GM23338 (cell line): ENCODE measurements at regions not wholly inside any gene's neighbourhood (a gene's known extent, or its start where the extent isn't known, plus 50 kb on each side); places are given as distances from the start of the nearest gene placed in this dataset.

Experiments used
- ATAC-seq: fragments of 200-7000 bp; cut with Tn5 transposase; 3 replicates; pipeline ENCODE4 v1.9.1; 2020
- DNase-seq: peaks from one replicate; pipeline ENCODE4 v3.0.0-alpha.2; 2015; ENCODE audit warnings: low spot score
- H2AFZ ChIP-seq: fragments of 200-600 bp; sonication (generic); 2 replicates; pipeline ENCODE4 v1.8.0; 2016; ENCODE audit warnings: antibody characterized with exemption, mild to moderate bottlenecking, moderate library complexity
- H3F3A ChIP-seq: fragments of 200-600 bp; sonication (generic); replicated peaks from 2 replicates; pipeline ENCODE4 v1.8.0; 2017; ENCODE audit warnings: antibody characterized with exemption, mixed run types, low read depth
- H3K27ac ChIP-seq: fragments of 200-600 bp; sonication (generic); 2 replicates; pipeline ENCODE4 v1.6.1; 2016; ENCODE audit warnings: low read depth
- H3K27me3 ChIP-seq: fragments of 200-600 bp; sonication (generic); 2 replicates; pipeline ENCODE4 v1.8.0; 2016; ENCODE audit warnings: mild to moderate bottlenecking, mixed run types, moderate library complexity; ENCODE audit not compliant: insufficient read depth
- H3K36me3 ChIP-seq: fragments of 200-600 bp; sonication (generic); 2 replicates; pipeline ENCODE4 v1.8.0; 2016; ENCODE audit warnings: mild to moderate bottlenecking; ENCODE audit not compliant: insufficient read depth
- H3K4me1 ChIP-seq: fragments of 200-600 bp; sonication (generic); 2 replicates; pipeline ENCODE4 v1.8.0; 2016; ENCODE audit warnings: mild to moderate bottlenecking, moderate library complexity; ENCODE audit not compliant: insufficient read depth
- H3K4me2 ChIP-seq: fragments of 200-600 bp; sonication (generic); 2 replicates; pipeline ENCODE4 v1.7.1; 2017; ENCODE audit warnings: mixed run types
- H3K4me3 ChIP-seq: fragments of 200-600 bp; sonication (generic); 2 replicates; pipeline ENCODE4 v1.6.1; 2016; ENCODE audit warnings: mixed run types
- H3K79me2 ChIP-seq: fragments of 200-600 bp; sonication (generic); replicated peaks from 2 replicates; pipeline ENCODE4 v1.8.0; 2017; ENCODE audit warnings: mild to moderate bottlenecking; ENCODE audit not compliant: insufficient read depth
- H3K9me2 ChIP-seq: fragments of 200-600 bp; sonication (generic); 2 replicates; pipeline ENCODE4 v1.8.0; 2017; ENCODE audit not compliant: insufficient read depth
- H4K20me1 ChIP-seq: fragments of 200-600 bp; sonication (generic); replicated peaks from 2 replicates; pipeline ENCODE4 v1.8.0; 2017; ENCODE audit warnings: mild to moderate bottlenecking; ENCODE audit not compliant: insufficient read depth
- H3K27ac Mint-ChIP-seq: 2 replicates; pipeline ENCODE4 v1.8.0; 2020; ENCODE audit warnings: inconsistent platforms, mild to moderate bottlenecking, moderate library complexity, mixed read lengths
- H3K27me3 Mint-ChIP-seq: 3 replicates; pipeline ENCODE4 v1.8.0; 2022; ENCODE audit warnings: low read depth, mild to moderate bottlenecking, moderate library complexity, mixed read lengths, inconsistent platforms; ENCODE audit not compliant: insufficient read depth, poor library complexity
- H3K36me3 Mint-ChIP-seq: 3 replicates; pipeline ENCODE4 v1.8.0; 2021; ENCODE audit warnings: low read depth, mild to moderate bottlenecking, inconsistent platforms, moderate library complexity, mixed read lengths
- H3K4me1 Mint-ChIP-seq: 3 replicates; pipeline ENCODE4 v1.8.0; 2020; ENCODE audit warnings: mild to moderate bottlenecking, inconsistent platforms, mixed read lengths
- H3K4me3 Mint-ChIP-seq: 3 replicates; pipeline ENCODE4 v1.8.0; 2021; ENCODE audit warnings: moderate library complexity, mild to moderate bottlenecking, inconsistent platforms, mixed read lengths
- H3K9me3 Mint-ChIP-seq: 3 replicates; pipeline ENCODE4 v1.8.0; 2020; ENCODE audit warnings: moderate library complexity, mild to moderate bottlenecking, inconsistent platforms, mixed read lengths
- CREB1 ChIP-seq: fragments of 250-450 bp; sonication (Bioruptor Pico); IDR thresholded peaks from 2 replicates; pipeline ENCODE4 v1.5.0; 2020; ENCODE audit warnings: low read depth, mild to moderate bottlenecking, moderate library complexity
- CTCF ChIP-seq, 2 experiments: fragments of 200-600 bp in 1 of 2; sonication (generic) in 1 of 2; conservative IDR thresholded peaks; 2 replicates each; pipeline versions ENCODE4 v1.5.1 to v1.6.1; 2016 to 2017; ENCODE audit warnings: antibody characterized with exemption in 2 of 2, low read depth in 2 of 2, mild to moderate bottlenecking in 2 of 2, moderate library complexity in 1 of 2
- ETS1 ChIP-seq: IDR thresholded peaks from 2 replicates; pipeline ENCODE4 v1.6.1; 2016; ENCODE audit warnings: antibody characterized with exemption
- EZH2 ChIP-seq: fragments of 200-600 bp; sonication (generic); IDR thresholded peaks from one replicate; pipeline ENCODE4 v1.8.0; 2017; ENCODE audit warnings: antibody characterized with exemption, mild to moderate bottlenecking, low read depth; ENCODE audit not compliant: unreplicated experiment
- EZH2phosphoT487 ChIP-seq: fragments of 200-600 bp; sonication (generic); IDR thresholded peaks from one replicate; pipeline ENCODE4 v1.8.1; 2018; ENCODE audit warnings: antibody characterized with exemption; ENCODE audit not compliant: unreplicated experiment
- JUNB ChIP-seq: IDR thresholded peaks from one replicate; pipeline ENCODE4 v1.6.1; 2016; ENCODE audit warnings: antibody characterized with exemption; ENCODE audit not compliant: unreplicated experiment
- NANOG ChIP-seq: IDR thresholded peaks from 2 replicates; pipeline ENCODE4 v1.6.1; 2016; ENCODE audit warnings: antibody characterized with exemption, borderline replicate concordance
- POLR2AphosphoS5 ChIP-seq: IDR thresholded peaks from 2 replicates; pipeline ENCODE4 v1.6.1; 2016; ENCODE audit warnings: antibody characterized with exemption, low read depth
- REST ChIP-seq: IDR thresholded peaks from one replicate; pipeline ENCODE4 v1.6.1; 2018; ENCODE audit warnings: antibody characterized with exemption; ENCODE audit not compliant: unreplicated experiment
- STAT1 ChIP-seq: IDR thresholded peaks from one replicate; pipeline ENCODE4 v1.6.1; 2016; ENCODE audit warnings: antibody characterized with exemption; ENCODE audit not compliant: unreplicated experiment
- ZNF114 ChIP-seq: fragments of 250-450 bp; sonication (Bioruptor Pico); IDR thresholded peaks from 2 replicates; pipeline ENCODE4 v1.5.0; 2020; ENCODE audit warnings: mild to moderate bottlenecking, moderate library complexity
- ZNF331 ChIP-seq: fragments of 250-450 bp; sonication (Bioruptor Pico); IDR thresholded peaks from 2 replicates; pipeline ENCODE4 v1.5.0; 2020; ENCODE audit warnings: low read depth, mild to moderate bottlenecking, moderate library complexity
- ZNF462 ChIP-seq: fragments of 250-450 bp; sonication (Bioruptor Pico); IDR thresholded peaks from 2 replicates; pipeline ENCODE4 v1.5.0; 2020; ENCODE audit warnings: mild to moderate bottlenecking, moderate library complexity

GRCh38 chr18:70645971-70646370, 357.1 kb downstream of the SOCS6 start (continued):
- TF ChIP-seq CTCF (conservative IDR thresholded peaks at IDR 0.05; ENCODE audit: low read depth in 2 of 2), result no peak
- no peak for TF ChIP-seq NANOG
- no peak for TF ChIP-seq EZH2phosphoT487
- no peak for TF ChIP-seq CREB1 (CRISPR knock-in tag)

- H3K9me3 Mint-ChIP-seq, result peaks cover 97% of the 10 kb centered on the region
- no peaks in the 10 kb centered on the region for H3K9me2 ChIP-seq
- H3K27ac ChIP-seq, result no peak overlapping the region
- H3F3A ChIP-seq, result no peaks in the 10 kb centered on the region
- no peaks in the 10 kb centered on the region for H4K20me1 ChIP-seq
- no peak overlapping the region for H2AFZ ChIP-seq
- no peaks in the 10 kb centered on the region for H3K27me3 Mint-ChIP-seq
- no peak overlapping the region for H3K27ac Mint-ChIP-seq
- H3K27me3 ChIP-seq, result no peaks in the 10 kb centered on the region
- H3K4me3 ChIP-seq, result no peak overlapping the region
- no peaks in the 10 kb centered on the region for H3K79me2 ChIP-seq
- peaks cover 36% of the 10 kb centered on the region; the same call in 2 of the 3 replicates for H3K36me3 Mint-ChIP-seq
- no peaks in the 10 kb centered on the region for H3K4me1 ChIP-seq
- H3K4me3 Mint-ChIP-seq, result no peak overlapping the region
- H3K4me1 Mint-ChIP-seq, result no peaks in the 10 kb centered on the region
- ATAC-seq, result no peak
- DNase-seq, result no peak
- H3K36me3 ChIP-seq, result peaks cover 14% of the 10 kb centered on the region
- no peak overlapping the region for H3K4me2 ChIP-seq
- no peak for TF ChIP-seq EZH2
- TF ChIP-seq ZNF331 (CRISPR knock-in tag), result no peak
- TF ChIP-seq ETS1, result no peak
- TF ChIP-seq JUNB, result no peak
- no peak for TF ChIP-seq EZH2phosphoT487
- no peak for TF ChIP-seq POLR2AphosphoS5
- no peak for TF ChIP-seq STAT1
- no peak for TF ChIP-seq NANOG
- TF ChIP-seq REST, result no peak
- no peak for TF ChIP-seq ZNF462
- TF ChIP-seq ZNF114, result no peak
Observed at GRCh38 chr18:70643812-70644211, 355.0 kb downstream of the SOCS6 start.
